Spinal cord (tissue), 10 donors: ENCODE measurements at regions not wholly inside any gene's neighbourhood (a gene's known extent, or its start where the extent isn't known, plus 50 kb on each side); places are given as distances from the start of the nearest gene placed in this dataset. TPM values are rescaled to one million over a fixed set of nuclear protein-coding genes. Genes with fewer than 3 reads are reported as not detected.

Experiments used
- DNase-seq, 6 donors: peaks; one replicate each; pipeline versions ENCODE4 v3.0.0 to v3.0.0-alpha.2; 2013 to 2015; ENCODE audit warnings: low spot score in 6 of 6, low read depth in 4 of 6
- H3K27ac ChIP-seq: one replicate; pipeline ENCODE4 v1.5.1; 2013; ENCODE audit warnings: low read depth, low read length, control low read depth
- H3K27me3 ChIP-seq: one replicate; pipeline ENCODE4 v1.6.1; 2013; ENCODE audit warnings: low read length; ENCODE audit not compliant: control insufficient read depth, insufficient read depth
- H3K36me3 ChIP-seq: one replicate; pipeline ENCODE4 v1.6.1; 2013; ENCODE audit warnings: low read length; ENCODE audit not compliant: control insufficient read depth, insufficient read depth
- H3K4me1 ChIP-seq: one replicate; pipeline ENCODE4 v1.6.1; 2013; ENCODE audit warnings: low read length; ENCODE audit not compliant: control insufficient read depth, insufficient read depth
- H3K4me3 ChIP-seq: one replicate; pipeline ENCODE4 v1.5.1; 2013; ENCODE audit warnings: low read depth, low read length, control low read depth
- H3K9me3 ChIP-seq: one replicate; pipeline ENCODE4 v1.6.1; 2013; ENCODE audit warnings: low read length; ENCODE audit not compliant: control insufficient read depth, insufficient read depth
- WGBS: methylation state at CpG from one replicate; pipeline ENCODE4 v1.1.5; 2013; ENCODE audit warnings: missing lambda C conversion rate; ENCODE audit not compliant: insufficient coverage; 5-methylcytosine and 5-hydroxymethylcytosine counted together
- small RNA-seq: library from RNA; depleted of rRNA; stranded (forward); fragments of <200 nt; gene quantifications from one replicate; pipeline ENCODE3, GENCODE V24; 2014; ENCODE audit warnings: low replicate concordance
- donor health status: healthy.

DNA sequence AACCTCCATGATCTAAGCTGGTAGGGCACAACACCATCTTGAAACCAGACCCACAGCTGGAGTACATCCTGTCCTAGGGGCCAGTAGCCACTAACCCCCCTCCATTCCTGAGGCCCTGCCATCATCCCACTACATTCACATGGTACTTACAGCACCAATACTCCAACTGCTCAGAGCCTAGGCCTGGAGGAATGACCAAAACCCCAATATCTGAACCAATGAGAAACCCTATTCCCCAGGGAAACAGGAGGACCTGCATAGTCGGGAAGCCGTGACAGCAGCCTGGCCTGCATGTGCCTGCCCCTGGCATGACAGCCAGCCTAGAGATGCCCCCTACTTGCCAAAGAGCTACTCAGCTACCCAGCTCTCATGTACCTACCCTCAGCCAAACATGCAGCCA lies 65.4 kb upstream of the DMRT1 start:
- DNase-seq, result no peak
- Histone ChIP-seq H3K4me1 (no peaks in the 10 kb centered on the region), H3K4me3 (no peak overlapping the region), H3K27me3 (no peaks in the 10 kb centered on the region), H3K27ac (no peak overlapping the region), H3K36me3 (no peaks in the 10 kb centered on the region), H3K9me3 (no peaks in the 10 kb centered on the region)
- 75% methylated on average over 2 of the region's 2 CpGs for WGBS

- DNase-seq, result no peak
- Histone ChIP-seq H3K27ac (no peak overlapping the region), H3K4me3 (no peak overlapping the region), H3K4me1 (no peaks in the 10 kb centered on the region), H3K9me3 (no peaks in the 10 kb centered on the region), H3K27me3 (no peaks in the 10 kb centered on the region), H3K36me3 (no peaks in the 10 kb centered on the region)
These were observed 63.5 kb upstream of the DMRT1 start for GRCh38 chr9:777978-778377.

GRCh38 chr9:784202-784601 lies 57.3 kb upstream of the DMRT1 start:
- H3K27me3 ChIP-seq, result no peaks in the 10 kb centered on the region
- no peak overlapping the region for H3K4me3 ChIP-seq
- 83% methylated on average over 1 of the region's 1 CpG for WGBS
- H3K4me1 ChIP-seq, result no peaks in the 10 kb centered on the region
- DNase-seq, result peak in 1 of 6 donors; percentile 30
- no peaks in the 10 kb centered on the region for H3K36me3 ChIP-seq
- H3K27ac ChIP-seq, result no peak overlapping the region
- H3K9me3 ChIP-seq, result no peaks in the 10 kb centered on the region

DNA sequence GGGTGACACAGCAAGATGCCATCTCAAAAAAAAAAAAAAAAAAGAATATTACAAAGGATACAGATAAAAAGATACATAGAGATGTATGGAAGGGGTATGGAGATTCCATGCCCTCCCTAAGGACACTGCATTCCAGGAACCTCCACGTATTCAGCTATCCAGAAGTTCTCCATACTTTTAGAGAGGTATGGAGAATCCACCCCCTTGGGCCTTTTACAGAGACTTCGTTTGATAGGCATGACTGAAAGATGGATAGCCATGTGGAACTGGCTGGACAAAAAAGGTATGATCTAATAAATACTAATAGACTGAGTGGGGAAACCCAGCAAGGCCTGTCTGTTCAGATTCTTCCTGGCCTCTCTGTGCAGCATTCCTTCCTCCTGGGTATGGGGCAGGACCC lies 56.6 kb upstream of the DMRT1 start:
- Histone ChIP-seq H3K4me3 (no peak overlapping the region), H3K9me3 (no peaks in the 10 kb centered on the region), H3K27ac (no peak overlapping the region), H3K4me1 (no peaks in the 10 kb centered on the region), H3K36me3 (no peaks in the 10 kb centered on the region), H3K27me3 (no peaks in the 10 kb centered on the region)
- WGBS, result no CpG with 5 or more reads among the region's 2 CpGs
- DNase-seq, result no peak

- Histone ChIP-seq H3K9me3 (no peaks in the 10 kb centered on the region), H3K27ac (no peak overlapping the region), H3K27me3 (no peaks in the 10 kb centered on the region), H3K36me3 (no peaks in the 10 kb centered on the region), H3K4me1 (no peaks in the 10 kb centered on the region), H3K4me3 (no peak overlapping the region)
- WGBS, result 87% methylated on average over 5 of the region's 5 CpGs
- DNase-seq, result no peak
These were observed 55.5 kb upstream of the DMRT1 start for GRCh38 chr9:785997-786396.

DNA sequence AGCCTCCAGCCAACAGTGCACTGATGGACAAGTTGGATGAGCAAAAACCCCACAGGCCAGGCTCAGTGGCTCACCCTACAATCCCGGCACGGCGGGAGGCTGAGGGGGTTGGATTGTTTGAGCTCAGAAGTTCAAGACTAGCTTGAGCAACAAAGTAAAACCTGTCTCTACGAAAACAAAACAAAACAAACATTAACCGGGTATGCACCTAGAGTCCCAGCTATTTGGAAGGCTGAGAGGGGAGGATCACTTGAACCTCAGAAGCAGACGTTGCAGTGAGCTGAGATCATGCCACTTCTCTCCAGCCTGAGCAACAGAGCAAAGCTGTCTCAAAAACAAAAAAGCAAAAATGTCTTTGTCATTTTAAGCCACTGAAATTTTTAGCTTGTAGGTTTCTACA lies 55.1 kb upstream of the DMRT1 start:
- H3K27me3 ChIP-seq, result no peaks in the 10 kb centered on the region
- H3K4me3 ChIP-seq, result no peak overlapping the region
- WGBS, result 90% methylated on average over 2 of the region's 6 CpGs
- no peak overlapping the region for H3K27ac ChIP-seq
- H3K36me3 ChIP-seq, result no peaks in the 10 kb centered on the region
- no peak for DNase-seq
- H3K9me3 ChIP-seq, result no peaks in the 10 kb centered on the region
- no peaks in the 10 kb centered on the region for H3K4me1 ChIP-seq

DNA sequence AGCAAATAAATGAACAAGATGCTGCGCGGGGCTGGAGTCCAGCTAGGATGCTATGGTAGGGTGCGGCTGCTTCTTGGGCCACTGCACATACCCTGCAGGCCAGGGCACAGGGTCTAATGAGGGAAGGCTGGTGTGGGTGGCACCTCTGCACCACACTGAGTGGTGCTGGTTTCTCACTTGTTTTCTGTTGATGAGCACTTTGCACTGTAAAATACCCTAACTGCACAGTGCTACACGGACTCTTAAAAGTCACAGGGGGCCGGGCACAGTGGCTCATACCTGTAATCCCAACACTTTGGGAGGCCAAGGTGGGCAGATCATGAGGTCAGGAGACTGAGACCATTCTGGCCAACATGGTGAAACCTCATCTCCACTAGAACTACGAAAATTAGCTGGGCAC lies 52.7 kb upstream of the DMRT1 start:
- Histone ChIP-seq H3K36me3 (no peaks in the 10 kb centered on the region), H3K27me3 (no peaks in the 10 kb centered on the region), H3K4me1 (peaks cover 5% of the 10 kb centered on the region), H3K9me3 (no peaks in the 10 kb centered on the region), H3K27ac (no peak overlapping the region), H3K4me3 (no peak overlapping the region)
- DNase-seq, result no peak
- WGBS, result 93% methylated on average over 4 of the region's 6 CpGs

Small RNAs in the stretch of these regions (small RNA-seq; reads per million reads assigned to genes)
- gene AL392089.1, result not detected
- gene RNU6-1327P, result not detected
